ENCODE measurements at regions not wholly inside any gene's neighbourhood (a gene's known extent, or its start where the extent isn't known, plus 50 kb on each side); places are given as distances from the start of the nearest gene placed in this dataset.

DNA sequence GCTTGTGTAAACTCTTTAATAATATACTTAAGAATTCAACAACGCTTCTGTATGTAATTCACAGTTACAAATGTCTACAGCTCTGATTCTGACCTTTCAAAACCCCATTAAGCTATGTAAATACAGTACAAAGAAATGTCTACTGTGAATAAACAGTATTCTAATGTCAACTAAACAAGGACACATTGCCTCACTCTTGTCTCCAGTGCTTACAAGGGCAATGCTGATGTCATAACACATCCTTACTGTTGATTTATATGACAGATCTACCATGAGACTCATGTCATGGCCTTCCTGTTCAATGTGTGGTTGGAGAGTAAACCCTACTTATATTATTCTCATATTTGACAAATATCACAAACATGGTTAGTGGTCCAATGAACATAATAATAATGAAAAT is 256.1 kb upstream of the ADGRL3 start:
- TF ChIP-seq CTCF (IDR thresholded peaks at IDR 0.05) (no peak), POLR2A (IDR thresholded peaks at IDR 0.05) (no peak)

Measured in lower leg skin (tissue), 3 donors.